ENCODE measurements at regions not wholly inside any gene's neighbourhood (a gene's known extent, or its start where the extent isn't known, plus 50 kb on each side); places are given as distances from the start of the nearest gene placed in this dataset.

DNA sequence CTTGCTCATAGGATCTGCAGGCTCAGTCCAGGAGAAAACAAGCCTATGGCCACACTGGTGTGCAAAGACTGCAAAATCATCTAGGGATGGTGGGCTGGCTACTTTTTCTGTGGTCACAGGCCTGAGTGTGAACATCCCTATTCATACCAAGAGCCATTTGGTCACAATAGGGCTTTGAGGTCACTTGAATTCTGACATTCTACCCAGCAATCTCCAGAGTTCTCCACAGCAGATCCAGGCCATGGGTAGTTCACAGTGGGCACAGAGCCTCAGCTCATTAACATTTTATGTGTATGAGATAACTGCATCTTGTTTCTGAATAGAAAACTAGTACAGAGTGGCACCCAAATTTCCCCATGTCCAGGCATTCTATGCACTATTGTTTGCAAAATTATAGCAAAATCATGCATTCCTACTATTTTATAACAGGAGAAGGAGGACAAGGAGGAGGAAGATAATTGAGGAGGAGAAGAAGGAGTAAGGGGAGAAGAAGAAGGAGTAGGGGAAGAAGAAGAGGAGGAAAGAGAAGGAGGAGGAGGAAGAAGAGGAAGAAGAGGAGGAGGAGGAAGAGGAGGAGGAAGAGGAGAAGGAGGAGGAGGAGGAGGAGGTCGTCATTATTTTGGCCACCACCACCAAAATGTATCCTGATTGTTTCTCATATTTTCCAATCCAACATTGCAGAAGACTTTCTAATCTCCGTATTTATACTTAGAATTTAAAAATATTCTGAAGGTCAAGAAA lies 129.0 kb downstream of the SEMA6D start (continued):
- TF ChIP-seq RBBP5 (IDR thresholded peaks at IDR 0.05; ENCODE audit: borderline replicate concordance, low read depth, low read length) = no peak
